ENCODE measurements at regions not wholly inside any gene's neighbourhood (a gene's known extent, or its start where the extent isn't known, plus 50 kb on each side); places are given as distances from the start of the nearest gene placed in this dataset.

DNA sequence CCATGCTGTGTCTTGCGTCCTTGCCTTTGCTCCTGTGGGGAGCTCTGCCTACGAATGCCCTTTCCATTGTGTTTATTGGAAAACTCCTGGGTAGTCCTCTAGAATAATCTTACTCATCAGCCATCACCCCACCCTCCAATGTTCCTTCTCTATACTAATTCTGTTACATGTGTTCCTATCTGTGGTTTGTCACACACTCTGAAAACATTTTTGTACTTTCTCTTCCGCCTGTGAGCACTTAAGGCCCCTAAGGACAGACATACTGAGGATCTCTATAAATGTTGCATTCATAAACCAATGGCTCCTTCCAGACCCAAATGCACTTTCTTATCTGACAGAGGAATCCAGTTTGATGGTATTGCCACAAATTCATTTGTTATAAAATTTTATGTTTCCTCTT is 53.9 kb upstream of the MON1B start:
- no peak for DNase-seq

All from hypothalamus (tissue), 51 donors.